CD8-positive, alpha-beta memory T cell (primary cell): ENCODE measurements at regions not wholly inside any gene's neighbourhood (a gene's known extent, or its start where the extent isn't known, plus 50 kb on each side); places are given as distances from the start of the nearest gene placed in this dataset.

Experiments
- CTCF ChIA-PET: fragments of 350-600 bp; sonication (Branson Sonifier 250); formaldehyde crosslinking; loops from one replicate; lab custom pipeline; 2021; ENCODE audit warnings: antibody characterized with exemption; lab: Charles Lee
- POLR2A ChIA-PET: fragments of 350-600 bp; sonication (Branson Sonifier 250); formaldehyde crosslinking; loops from one replicate; lab custom pipeline; 2021; ENCODE audit warnings: antibody characterized with exemption; lab: Charles Lee
- DNase-seq, 5 donors: peaks; one replicate each; pipeline versions ENCODE4 v3.0.0 to v3.0.0-alpha.2; 2020 to 2022; ENCODE audit warnings: mixed read lengths in 1 of 5
- H3K27ac ChIP-seq: one replicate; pipeline ENCODE4 v1.7.0; 2013; ENCODE audit warnings: low read depth, mild to moderate bottlenecking, low read length, moderate library complexity
- H3K27me3 ChIP-seq: 2 replicates; pipeline ENCODE4 v1.7.0; 2013; ENCODE audit warnings: low read length, mild to moderate bottlenecking; ENCODE audit not compliant: insufficient read depth, poor library complexity, severe bottlenecking
- H3K36me3 ChIP-seq: 2 replicates; pipeline ENCODE4 v1.7.0; 2013; ENCODE audit warnings: mild to moderate bottlenecking, low read length, moderate library complexity; ENCODE audit not compliant: insufficient read depth
- H3K4me1 ChIP-seq: 2 replicates; pipeline ENCODE4 v1.7.0; 2013; ENCODE audit warnings: mild to moderate bottlenecking, low read length, moderate library complexity; ENCODE audit not compliant: insufficient read depth
- H3K4me3 ChIP-seq: 2 replicates; pipeline ENCODE4 v1.7.0; 2013; ENCODE audit warnings: mild to moderate bottlenecking, low read length
- H3K9me3 ChIP-seq: 2 replicates; pipeline ENCODE4 v1.7.0; 2013; ENCODE audit warnings: mild to moderate bottlenecking, low read length
- H3K27ac Mint-ChIP-seq, 8 donors: one replicate each; pipeline ENCODE4 v1.8.0; 2020 to 2021; ENCODE audit warnings: mixed read lengths in 8 of 8, mild to moderate bottlenecking in 6 of 8, inconsistent platforms in 3 of 8, moderate library complexity in 3 of 8
- H3K27me3 Mint-ChIP-seq, 2 donors: one replicate each; pipeline ENCODE4 v1.8.0; 2020 to 2021; ENCODE audit warnings: mixed read lengths in 2 of 2, mild to moderate bottlenecking in 1 of 2, moderate library complexity in 1 of 2
- H3K36me3 Mint-ChIP-seq, 3 donors: one replicate each; pipeline ENCODE4 v1.8.0; 2020 to 2021; ENCODE audit warnings: mixed read lengths in 3 of 3, inconsistent platforms in 1 of 3, mild to moderate bottlenecking in 1 of 3
- H3K4me1 Mint-ChIP-seq, 3 donors: one replicate each; pipeline ENCODE4 v1.8.0; 2020 to 2021; ENCODE audit warnings: mixed read lengths in 3 of 3, inconsistent platforms in 1 of 3, mild to moderate bottlenecking in 1 of 3
- H3K4me3 Mint-ChIP-seq, 7 donors: one replicate each; pipeline ENCODE4 v1.8.0; 2020 to 2021; ENCODE audit warnings: mixed read lengths in 7 of 7, mild to moderate bottlenecking in 6 of 7, moderate library complexity in 4 of 7, inconsistent platforms in 2 of 7
- H3K9me3 Mint-ChIP-seq, 5 donors: one replicate each; pipeline ENCODE4 v1.8.0; 2020 to 2022; ENCODE audit warnings: mixed read lengths in 5 of 5, mild to moderate bottlenecking in 3 of 5, moderate library complexity in 2 of 5, inconsistent platforms in 1 of 5

DNA sequence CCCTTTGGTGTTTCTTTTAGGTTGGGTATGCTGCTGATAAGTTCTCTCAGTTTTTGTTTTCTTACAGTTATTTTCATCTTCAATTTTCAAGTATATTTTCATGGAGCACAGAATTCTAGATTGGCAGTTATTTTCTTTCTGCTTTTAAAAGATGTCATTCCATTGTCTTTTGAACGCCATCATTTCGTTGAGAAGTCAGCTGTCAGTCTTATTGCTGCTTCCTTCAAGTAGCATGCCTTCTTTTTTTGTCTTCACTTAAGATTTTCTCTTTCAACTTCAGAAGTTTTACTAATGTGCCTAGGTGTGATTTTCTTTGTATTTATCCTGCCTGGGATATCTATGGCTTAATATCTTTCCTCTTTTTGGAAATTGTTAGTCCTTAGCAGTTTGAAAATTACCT, 262.2 kb upstream of the PMFBP1 start:
- Mint-ChIP-seq H3K4me3 (no peak overlapping the region), H3K27ac (no peak overlapping the region), H3K9me3 (peaks cover 23 to 27% (median 24%) of the 10 kb centered on the region in 5 donors), H3K4me1 (no peaks in the 10 kb centered on the region), H3K27me3 (peaks cover 0 to 1% of the 10 kb centered on the region in 2 donors), H3K36me3 (peaks cover 0 to 7% (median 0%) of the 10 kb centered on the region in 3 donors)
- H3K36me3 ChIP-seq = no peaks in the 10 kb centered on the region
- H3K27me3 ChIP-seq = no peaks in the 10 kb centered on the region
- no peak overlapping the region for H3K4me3 ChIP-seq
- no peak overlapping the region for H3K27ac ChIP-seq
- ChIA-PET CTCF (no interaction called here), POLR2A (no interaction called here)
- H3K9me3 ChIP-seq = no peaks in the 10 kb centered on the region
- H3K4me1 ChIP-seq = no peaks in the 10 kb centered on the region
- DNase-seq = no peak

DNA sequence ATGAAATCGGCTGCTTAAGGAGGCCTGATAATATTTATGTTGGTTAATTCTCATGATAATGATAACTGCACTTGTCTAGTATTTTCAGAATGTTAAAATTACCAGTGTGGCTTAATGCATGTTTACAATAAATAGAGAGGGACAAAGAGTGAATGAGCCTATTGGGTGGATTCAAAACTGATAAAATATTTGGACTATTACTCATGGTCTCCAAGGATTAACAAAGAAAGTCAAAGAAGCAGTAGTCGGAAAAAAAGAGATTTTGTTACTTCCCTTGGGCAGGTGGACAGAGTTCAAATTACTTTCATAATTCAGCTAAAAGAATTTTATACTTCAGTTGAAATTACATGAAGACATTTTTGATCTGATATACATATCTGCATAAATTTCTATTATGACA, 258.2 kb upstream of the PMFBP1 start:
- Mint-ChIP-seq H3K27ac (no peak overlapping the region), H3K36me3 (peaks cover 0 to 6% (median 0%) of the 10 kb centered on the region in 3 donors)

DNA sequence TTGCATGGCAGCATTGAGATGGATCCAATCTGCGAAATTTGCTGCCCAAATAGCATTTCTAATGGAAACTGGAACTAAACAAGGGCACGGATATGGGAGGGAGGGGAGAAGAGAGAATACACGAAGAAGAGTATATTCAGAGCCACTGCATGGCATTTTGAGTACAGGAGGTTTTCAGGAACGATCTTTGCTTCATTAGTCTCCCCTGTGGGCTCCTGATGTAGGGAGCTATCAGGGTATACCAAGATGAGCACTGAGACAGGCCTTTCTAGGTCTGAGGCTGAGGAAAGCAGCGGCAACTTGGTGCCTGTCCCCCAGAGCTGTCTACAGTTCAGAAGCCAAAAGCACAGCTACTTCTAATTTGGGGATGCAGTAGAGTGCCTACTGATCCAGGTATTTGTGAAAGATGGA, 257.7 kb upstream of the PMFBP1 start:
- Histone ChIP-seq H3K27ac (no peak overlapping the region), H3K4me3 (no peak overlapping the region), H3K27me3 (no peaks in the 10 kb centered on the region), H3K4me1 (no peaks in the 10 kb centered on the region), H3K36me3 (no peaks in the 10 kb centered on the region), H3K9me3 (no peaks in the 10 kb centered on the region)
- Mint-ChIP-seq H3K4me1 (no peaks in the 10 kb centered on the region), H3K4me3 (no peak overlapping the region), H3K27ac (no peak overlapping the region), H3K27me3 (peaks cover 0 to 1% of the 10 kb centered on the region in 2 donors), H3K36me3 (peaks cover 0 to 10% (median 3%) of the 10 kb centered on the region in 3 donors), H3K9me3 (peaks cover 11 to 19% (median 14%) of the 10 kb centered on the region in 5 donors)
- ChIA-PET POLR2A (no interaction called here), CTCF (no interaction called here)
- no peak for DNase-seq

More for the DNA sequence above, 258.2 kb upstream of the PMFBP1 start:
- H3K36me3 ChIP-seq = no peaks in the 10 kb centered on the region
- no peaks in the 10 kb centered on the region for H3K27me3 ChIP-seq
- no peak for DNase-seq
- CTCF ChIA-PET = no interaction called here
- Mint-ChIP-seq H3K4me1 (no peaks in the 10 kb centered on the region), H3K27me3 (peaks cover 0 to 1% of the 10 kb centered on the region in 2 donors), H3K9me3 (peaks cover 15 to 20% (median 15%) of the 10 kb centered on the region in 5 donors), H3K4me3 (no peak overlapping the region)
- H3K9me3 ChIP-seq = no peaks in the 10 kb centered on the region
- H3K27ac ChIP-seq = no peak overlapping the region
- POLR2A ChIA-PET = no interaction called here
- no peak overlapping the region for H3K4me3 ChIP-seq
- H3K4me1 ChIP-seq = no peaks in the 10 kb centered on the region

DNA sequence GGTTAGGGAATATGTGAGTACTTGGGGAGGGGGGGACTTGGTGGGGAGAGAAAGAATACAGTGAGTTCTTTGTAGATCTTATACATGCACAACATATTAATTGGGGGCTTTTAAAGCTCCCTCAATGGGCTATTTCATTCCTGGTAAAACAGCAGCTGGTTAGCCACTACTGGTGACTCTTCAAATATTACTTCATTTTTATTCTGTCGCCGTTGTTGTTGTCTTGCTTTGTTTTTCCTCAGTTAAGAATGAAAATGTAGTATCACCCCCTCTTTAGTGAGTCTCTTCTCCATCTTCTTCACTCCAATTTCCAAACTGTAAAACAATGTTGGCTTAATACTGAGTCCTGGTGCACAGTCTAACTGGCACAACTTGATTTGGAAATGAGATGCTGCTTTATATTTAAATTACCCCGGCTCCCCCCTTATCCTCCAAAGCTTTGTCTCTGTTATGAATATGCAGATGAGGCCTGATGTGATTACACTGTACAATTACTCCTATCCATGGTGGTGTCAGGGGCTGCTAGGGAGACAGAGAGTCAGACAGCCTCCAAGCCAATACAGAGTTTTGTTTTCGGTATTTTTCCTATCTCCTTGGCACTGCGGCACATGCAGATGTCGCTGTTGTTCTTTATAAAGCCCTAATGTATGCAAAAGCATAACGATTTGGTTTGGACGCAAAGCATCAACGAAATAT, 256.9 kb upstream of the PMFBP1 start:
- H3K27me3 Mint-ChIP-seq = peaks cover 0 to 1% of the 10 kb centered on the region in 2 donors
- no peaks in the 10 kb centered on the region for H3K9me3 ChIP-seq
- no peaks in the 10 kb centered on the region for H3K27me3 ChIP-seq
- H3K4me3 ChIP-seq = no peak overlapping the region
- DNase-seq = no peak
- no peak overlapping the region for H3K4me3 Mint-ChIP-seq
- no peaks in the 10 kb centered on the region for H3K36me3 ChIP-seq
- H3K4me1 ChIP-seq = no peaks in the 10 kb centered on the region
- no peak overlapping the region for H3K27ac Mint-ChIP-seq
- H3K36me3 Mint-ChIP-seq = peaks cover 1 to 16% (median 4%) of the 10 kb centered on the region in 3 donors
- H3K27ac ChIP-seq = no peak overlapping the region
- no peaks in the 10 kb centered on the region for H3K4me1 Mint-ChIP-seq
- ChIA-PET CTCF (no interaction called here), POLR2A (no interaction called here)
- H3K9me3 Mint-ChIP-seq = peaks cover 8 to 19% (median 12%) of the 10 kb centered on the region in 5 donors

DNA sequence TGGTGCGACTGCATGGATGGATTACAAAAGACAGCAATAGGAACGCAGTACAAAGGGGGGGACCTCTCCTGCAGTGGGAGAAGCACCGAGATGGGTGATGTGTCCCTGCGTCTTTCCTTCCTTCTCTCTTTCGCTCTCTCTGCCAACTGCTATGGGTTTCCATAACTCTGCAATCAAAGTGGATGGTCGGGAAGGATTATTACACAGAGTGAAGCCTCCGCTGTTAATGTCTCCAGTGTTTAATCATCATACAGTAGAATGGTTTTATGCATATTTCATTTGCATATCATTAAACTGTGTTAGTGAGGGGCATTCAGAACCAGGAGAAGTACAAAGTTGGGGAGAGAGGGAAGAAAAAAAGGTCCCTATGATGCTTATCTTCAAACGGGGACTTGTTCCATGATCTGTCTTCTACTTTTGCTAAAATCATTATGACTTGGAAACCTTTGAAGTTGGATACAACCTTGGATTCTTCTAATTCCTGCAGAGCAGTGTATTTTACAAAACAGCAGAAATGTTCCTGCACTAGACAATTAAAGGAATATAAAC, 255.9 kb upstream of the PMFBP1 start:
- no peak overlapping the region for H3K27ac Mint-ChIP-seq
- Histone ChIP-seq H3K4me3 (no peak overlapping the region), H3K9me3 (no peaks in the 10 kb centered on the region), H3K4me1 (no peaks in the 10 kb centered on the region), H3K36me3 (no peaks in the 10 kb centered on the region), H3K27me3 (no peaks in the 10 kb centered on the region), H3K27ac (no peak overlapping the region)
- H3K4me1 Mint-ChIP-seq = no peaks in the 10 kb centered on the region
- peaks cover 10 to 20% (median 15%) of the 10 kb centered on the region in 5 donors for H3K9me3 Mint-ChIP-seq
- no peak for DNase-seq
- POLR2A ChIA-PET = no interaction called here
- CTCF ChIA-PET = no interaction called here
- H3K36me3 Mint-ChIP-seq = peaks cover 3 to 18% (median 6%) of the 10 kb centered on the region in 3 donors
- peaks cover 0 to 1% of the 10 kb centered on the region in 2 donors for H3K27me3 Mint-ChIP-seq
- no peak overlapping the region for H3K4me3 Mint-ChIP-seq

DNA sequence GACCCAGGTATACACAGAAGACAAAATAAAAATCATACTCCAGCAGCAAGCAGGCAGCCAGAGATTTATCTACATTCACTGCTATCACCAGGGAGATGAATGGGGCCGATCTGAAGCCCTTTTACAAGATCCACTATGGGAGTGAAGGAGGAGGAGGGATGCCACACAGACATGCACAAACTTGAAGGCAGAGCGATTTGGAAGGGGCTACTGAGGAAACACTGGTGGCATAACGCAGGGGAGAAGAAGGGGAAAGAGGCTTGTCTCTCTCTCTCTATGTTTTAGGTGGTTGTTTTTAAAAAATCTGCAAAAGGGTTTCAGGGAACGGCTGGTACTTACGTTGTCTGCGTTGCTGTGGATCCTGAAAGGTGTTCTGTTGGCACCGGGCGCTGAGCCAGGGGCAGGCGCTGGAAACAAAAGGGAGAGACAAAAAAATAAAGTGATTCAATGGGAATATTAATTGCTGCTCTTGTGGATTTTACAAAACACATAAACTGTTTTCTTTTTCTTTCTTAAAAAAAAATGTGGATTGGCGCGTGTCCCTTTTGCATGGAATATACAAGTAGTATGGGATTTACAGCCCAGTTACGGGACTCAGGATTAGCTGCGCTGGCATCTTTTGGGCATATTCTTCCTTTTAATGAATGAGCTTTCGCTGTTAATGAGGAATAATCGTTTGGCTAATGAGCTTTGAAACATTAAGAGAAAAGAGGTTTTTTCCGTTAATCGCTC, 255.3 kb upstream of the PMFBP1 start:
- POLR2A ChIA-PET = no interaction called here
- Histone ChIP-seq H3K36me3 (no peaks in the 10 kb centered on the region), H3K9me3 (no peaks in the 10 kb centered on the region), H3K4me3 (no peak overlapping the region), H3K4me1 (no peaks in the 10 kb centered on the region), H3K27me3 (no peaks in the 10 kb centered on the region), H3K27ac (no peak overlapping the region)
- CTCF ChIA-PET = no interaction called here
- Mint-ChIP-seq H3K36me3 (peaks cover 3 to 18% (median 7%) of the 10 kb centered on the region in 3 donors), H3K4me1 (no peaks in the 10 kb centered on the region), H3K9me3 (peaks cover 10 to 24% (median 19%) of the 10 kb centered on the region in 5 donors), H3K4me3 (no peak overlapping the region), H3K27me3 (peaks cover 0 to 1% of the 10 kb centered on the region in 2 donors), H3K27ac (no peak overlapping the region)
- DNase-seq = no peak

DNA sequence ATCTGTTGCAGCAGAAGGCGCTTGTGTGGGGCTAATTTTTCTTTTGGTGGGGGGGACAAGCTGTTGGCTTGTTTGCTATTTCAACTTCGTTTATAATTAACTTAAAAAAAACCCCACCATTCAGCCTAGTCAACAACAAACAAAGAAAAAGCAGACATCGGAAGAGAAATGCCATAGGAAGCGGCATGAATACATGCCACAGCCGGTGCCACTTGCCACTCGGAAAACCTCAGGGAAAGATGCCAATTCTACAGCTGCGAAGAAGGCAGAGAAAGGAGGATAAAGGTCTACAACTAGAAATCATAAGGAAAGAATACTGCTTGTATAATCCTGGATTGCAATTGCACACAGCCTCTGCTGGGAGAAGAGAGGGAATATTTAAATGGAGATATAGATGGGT, 254.4 kb upstream of the PMFBP1 start:
- H3K27ac ChIP-seq = no peak overlapping the region
- no peak overlapping the region for H3K4me3 Mint-ChIP-seq
- H3K36me3 Mint-ChIP-seq = peaks cover 3 to 21% (median 7%) of the 10 kb centered on the region in 3 donors
- CTCF ChIA-PET = no interaction called here
- H3K27me3 ChIP-seq = no peaks in the 10 kb centered on the region
- no peak for DNase-seq
- peaks cover 10 to 27% (median 19%) of the 10 kb centered on the region in 5 donors for H3K9me3 Mint-ChIP-seq
- H3K4me1 Mint-ChIP-seq = no peaks in the 10 kb centered on the region
- peaks cover 0 to 1% of the 10 kb centered on the region in 2 donors for H3K27me3 Mint-ChIP-seq
- H3K4me1 ChIP-seq = no peaks in the 10 kb centered on the region
- H3K9me3 ChIP-seq = no peaks in the 10 kb centered on the region
- H3K36me3 ChIP-seq = no peaks in the 10 kb centered on the region
- no peak overlapping the region for H3K4me3 ChIP-seq
- POLR2A ChIA-PET = no interaction called here
- no peak overlapping the region for H3K27ac Mint-ChIP-seq
